HFFc6 (cell line): ENCODE measurements at regions not wholly inside any gene's neighbourhood (a gene's known extent, or its start where the extent isn't known, plus 50 kb on each side); places are given as distances from the start of the nearest gene placed in this dataset.

Experiments
- DNase-seq: peaks from one replicate; pipeline ENCODE4 v3.0.0-alpha.2; 2018
- H3K27ac Mint-ChIP-seq: 2 replicates; pipeline ENCODE4 v1.8.0; 2020; ENCODE audit warnings: mild to moderate bottlenecking, mixed read lengths
- H3K27me3 Mint-ChIP-seq: 2 replicates; pipeline ENCODE4 v1.8.0; 2021; ENCODE audit warnings: mild to moderate bottlenecking, moderate library complexity, mixed read lengths; ENCODE audit not compliant: insufficient read depth
- H3K36me3 Mint-ChIP-seq: 2 replicates; pipeline ENCODE4 v1.8.0; 2021; ENCODE audit warnings: low read depth, mixed read lengths
- H3K4me1 Mint-ChIP-seq: 2 replicates; pipeline ENCODE4 v1.8.0; 2020; ENCODE audit warnings: low read depth, mixed read lengths
- H3K4me3 Mint-ChIP-seq: 2 replicates; pipeline ENCODE4 v1.8.0; 2020; ENCODE audit warnings: mild to moderate bottlenecking, moderate library complexity, mixed read lengths
- H3K9me3 Mint-ChIP-seq: 2 replicates; pipeline ENCODE4 v1.8.0; 2020; ENCODE audit warnings: mild to moderate bottlenecking, mixed read lengths
- TF ChIP-seq, protein P1 (sequence below): fragments of 200-600 bp; sonication (generic); IDR thresholded peaks from 2 replicates; pipeline ENCODE4 v1.5.0; 2021; ENCODE audit warnings: antibody characterized with exemption, mild to moderate bottlenecking

DNA sequence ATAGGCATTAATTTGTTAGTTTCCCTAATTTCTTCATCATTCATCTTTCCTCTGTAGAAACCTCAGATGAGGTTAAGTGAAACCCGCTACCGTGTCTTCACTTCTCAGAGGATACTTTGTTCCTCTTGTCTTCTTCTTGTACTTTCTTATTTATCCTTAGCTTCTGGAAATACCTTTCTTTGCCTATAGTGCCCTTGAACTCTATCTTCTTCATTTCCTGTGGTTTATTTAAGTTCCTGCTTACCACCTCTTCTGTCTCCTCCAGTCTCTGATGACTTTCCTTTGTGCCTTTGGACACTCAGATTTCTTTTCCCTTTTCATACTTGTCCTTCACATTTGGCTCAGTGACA lies 159.6 kb upstream of the LEF1 start:
- H3K4me1 Mint-ChIP-seq, result no peaks in the 10 kb centered on the region
- no peaks in the 10 kb centered on the region for H3K9me3 Mint-ChIP-seq
- H3K27ac Mint-ChIP-seq, result no peak overlapping the region

GRCh38 chr4:108327642-108328382 lies 159.1 kb upstream of the LEF1 start:
- H3K4me3 Mint-ChIP-seq, result no peak overlapping the region
- no peak overlapping the region for H3K27ac Mint-ChIP-seq

More for the DNA sequence above, 159.6 kb upstream of the LEF1 start:
- TF ChIP-seq, protein P1, sequence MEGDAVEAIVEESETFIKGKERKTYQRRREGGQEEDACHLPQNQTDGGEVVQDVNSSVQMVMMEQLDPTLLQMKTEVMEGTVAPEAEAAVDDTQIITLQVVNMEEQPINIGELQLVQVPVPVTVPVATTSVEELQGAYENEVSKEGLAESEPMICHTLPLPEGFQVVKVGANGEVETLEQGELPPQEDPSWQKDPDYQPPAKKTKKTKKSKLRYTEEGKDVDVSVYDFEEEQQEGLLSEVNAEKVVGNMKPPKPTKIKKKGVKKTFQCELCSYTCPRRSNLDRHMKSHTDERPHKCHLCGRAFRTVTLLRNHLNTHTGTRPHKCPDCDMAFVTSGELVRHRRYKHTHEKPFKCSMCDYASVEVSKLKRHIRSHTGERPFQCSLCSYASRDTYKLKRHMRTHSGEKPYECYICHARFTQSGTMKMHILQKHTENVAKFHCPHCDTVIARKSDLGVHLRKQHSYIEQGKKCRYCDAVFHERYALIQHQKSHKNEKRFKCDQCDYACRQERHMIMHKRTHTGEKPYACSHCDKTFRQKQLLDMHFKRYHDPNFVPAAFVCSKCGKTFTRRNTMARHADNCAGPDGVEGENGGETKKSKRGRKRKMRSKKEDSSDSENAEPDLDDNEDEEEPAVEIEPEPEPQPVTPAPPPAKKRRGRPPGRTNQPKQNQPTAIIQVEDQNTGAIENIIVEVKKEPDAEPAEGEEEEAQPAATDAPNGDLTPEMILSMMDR, result no peak
- no peak for DNase-seq
- Mint-ChIP-seq H3K4me3 (no peak overlapping the region), H3K36me3 (no peaks in the 10 kb centered on the region), H3K27me3 (peaks cover 11% of the 10 kb centered on the region; the same call in 1 of the 2 replicates)

GRCh38 chr4:108325561-108325960 lies 156.8 kb upstream of the LEF1 start:
- Mint-ChIP-seq H3K27me3 (peaks cover 10% of the 10 kb centered on the region; the same call in 1 of the 2 replicates), H3K4me1 (no peaks in the 10 kb centered on the region), H3K9me3 (no peaks in the 10 kb centered on the region; the same call in 1 of the 2 replicates), H3K4me3 (no peak overlapping the region), H3K27ac (no peak overlapping the region), H3K36me3 (no peaks in the 10 kb centered on the region)
- TF ChIP-seq, protein P1, result no peak
- DNase-seq, result no peak

More at GRCh38 chr4:108327642-108328382, 159.1 kb upstream of the LEF1 start:
- Mint-ChIP-seq H3K4me1 (no peaks in the 10 kb centered on the region), H3K27me3 (peaks cover 11% of the 10 kb centered on the region; the same call in 1 of the 2 replicates), H3K36me3 (no peaks in the 10 kb centered on the region), H3K9me3 (no peaks in the 10 kb centered on the region)
- TF ChIP-seq, protein P1, result no peak
- no peak for DNase-seq

GRCh38 chr4:108324450-108324849 lies 155.7 kb upstream of the LEF1 start:
- peaks cover 10% of the 10 kb centered on the region for H3K27me3 Mint-ChIP-seq
- H3K4me1 Mint-ChIP-seq, result no peaks in the 10 kb centered on the region
- no peaks in the 10 kb centered on the region; the same call in 1 of the 2 replicates for H3K9me3 Mint-ChIP-seq
- no peak overlapping the region for H3K27ac Mint-ChIP-seq
- DNase-seq, result no peak
- TF ChIP-seq, protein P1, result no peak
- no peaks in the 10 kb centered on the region for H3K36me3 Mint-ChIP-seq
- no peak overlapping the region for H3K4me3 Mint-ChIP-seq

DNA sequence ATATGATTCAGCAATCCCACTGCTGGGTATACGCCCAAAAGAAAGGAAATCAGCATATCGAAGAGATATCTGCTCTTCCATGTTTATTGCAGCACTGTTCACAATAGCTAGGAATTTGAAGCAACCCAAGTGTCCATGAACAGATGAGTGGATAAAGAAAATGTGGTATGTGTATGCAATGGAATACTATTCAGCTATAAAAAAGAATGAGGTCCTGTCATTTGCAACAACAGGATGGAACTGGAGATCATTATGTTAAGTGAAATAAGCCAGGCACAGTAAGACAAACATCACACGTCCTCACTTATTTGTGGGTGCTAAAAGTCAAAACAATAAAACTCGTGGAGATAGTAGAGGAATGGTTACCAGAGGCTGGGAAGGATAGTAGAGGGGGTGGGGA lies 153.8 kb upstream of the LEF1 start:
- Mint-ChIP-seq H3K9me3 (no peaks in the 10 kb centered on the region; the same call in 1 of the 2 replicates), H3K27ac (no peak overlapping the region), H3K4me3 (no peak overlapping the region), H3K36me3 (no peaks in the 10 kb centered on the region), H3K27me3 (peaks cover 5% of the 10 kb centered on the region), H3K4me1 (no peaks in the 10 kb centered on the region)
- no peak for DNase-seq
- TF ChIP-seq, protein P1, result no peak
